ENCODE measurements at regions not wholly inside any gene's neighbourhood (a gene's known extent, or its start where the extent isn't known, plus 50 kb on each side); places are given as distances from the start of the nearest gene placed in this dataset.
"Not testable (repeated sequence)": the region's sequence is repeated elsewhere in the genome, so short reads cannot be mapped to it uniquely, and the experiment has no call there.

- Histone ChIP-seq H3K27ac (no peak overlapping the region), H3K4me3 (no peak overlapping the region), H3K36me3 (no peaks in the 10 kb centered on the region), H3K4me1 (no peaks in the 10 kb centered on the region), H3K27me3 (no peaks in the 10 kb centered on the region), H3K9me3 (peaks cover 0 to 6% (median 0%) of the 10 kb centered on the region in 3 donors)
- intact Hi-C loops (cut with DNase I), result no loop called here
- no peak for DNase-seq
- 46 to 65% methylated on average over 2 of the region's 2 CpGs for WGBS, 2 donors
- no peak for TF ChIP-seq CTCF (IDR thresholded peaks at IDR 0.05)
- no peak for TF ChIP-seq POLR2A (IDR thresholded peaks at IDR 0.05)
Measured at GRCh38 chrX:139332441-139332840, 198.1 kb upstream of the F9 start.

- no peaks in the 10 kb centered on the region for H3K27me3 ChIP-seq
- H3K36me3 ChIP-seq, result no peaks in the 10 kb centered on the region
- no peak overlapping the region for H3K27ac ChIP-seq
- intact Hi-C loops (cut with DNase I), result no loop called here
- no peak overlapping the region for H3K4me3 ChIP-seq
- H3K4me1 ChIP-seq, result no peaks in the 10 kb centered on the region
- TF ChIP-seq CTCF (IDR thresholded peaks at IDR 0.05) (no peak), POLR2A (IDR thresholded peaks at IDR 0.05) (no peak)
- DNase-seq, result no peak
- peaks cover 0 to 6% (median 0%) of the 10 kb centered on the region in 3 donors for H3K9me3 ChIP-seq
Measured at GRCh38 chrX:139327355-139327754, 203.2 kb upstream of the F9 start.

- DNase-seq, result no peak
- intact Hi-C loops (cut with DNase I), result no loop called here
- H3K4me1 ChIP-seq, result no peaks in the 10 kb centered on the region
- H3K27ac ChIP-seq, result no peak overlapping the region
- H3K9me3 ChIP-seq, result no peaks in the 10 kb centered on the region
- H3K27me3 ChIP-seq, result no peaks in the 10 kb centered on the region
- 70% methylated on average over 2 of the region's 2 CpGs; no CpG with 5 or more reads in 1 of the 2 donors for WGBS, 2 donors
- no peak for TF ChIP-seq POLR2A (IDR thresholded peaks at IDR 0.05)
- TF ChIP-seq CTCF (IDR thresholded peaks at IDR 0.05), result no peak
- no peak overlapping the region for H3K4me3 ChIP-seq
- no peaks in the 10 kb centered on the region for H3K36me3 ChIP-seq
Measured at GRCh38 chrX:139324756-139325155, 205.8 kb upstream of the F9 start.

- H3K36me3 ChIP-seq; H3K27ac ChIP-seq; DNase-seq; H3K4me1 ChIP-seq; H3K27me3 ChIP-seq; H3K4me3 ChIP-seq; H3K9me3 ChIP-seq; intact Hi-C loops (cut with DNase I): not testable (repeated sequence)
- 84% methylated on average over 5 of the region's 38 CpGs; no CpG with 5 or more reads in 1 of the 2 donors for WGBS, 2 donors
Measured at GRCh38 chrX:139320661-139321354, 209.7 kb upstream of the F9 start.

GRCh38 chrX:139306675-139307074, 223.9 kb upstream of the F9 start:
- H3K27me3 ChIP-seq; H3K36me3 ChIP-seq; H3K4me3 ChIP-seq; H3K9me3 ChIP-seq; H3K27ac ChIP-seq; H3K4me1 ChIP-seq; intact Hi-C loops (cut with DNase I); DNase-seq: not testable (repeated sequence)

- Histone ChIP-seq H3K27me3 (no peaks in the 10 kb centered on the region), H3K4me1 (no peaks in the 10 kb centered on the region), H3K36me3 (no peaks in the 10 kb centered on the region), H3K27ac (no peak overlapping the region), H3K9me3 (peaks cover 0 to 6% (median 0%) of the 10 kb centered on the region in 3 donors), H3K4me3 (no peak overlapping the region)
- TF ChIP-seq CTCF (IDR thresholded peaks at IDR 0.05) (no peak), POLR2A (IDR thresholded peaks at IDR 0.05) (no peak)
- 7 to 40% methylated on average over 2 to 3 of the region's 3 CpGs for WGBS, 2 donors
- intact Hi-C loops (cut with DNase I), result no loop called here
- DNase-seq, result no peak
Measured at GRCh38 chrX:139304471-139304870, 226.1 kb upstream of the F9 start.

All from esophagus squamous epithelium (tissue), 5 donors.